Activated CD8-positive, alpha-beta memory T cell treated with anti-CD3 and anti-CD28 coated beads, Interleukin-2, amount 10 ng/mL, durations not matched to agents 7 days and 5 days (primary cell): ENCODE measurements at regions not wholly inside any gene's neighbourhood (a gene's known extent, or its start where the extent isn't known, plus 50 kb on each side); places are given as distances from the start of the nearest gene placed in this dataset.
"Not testable (repeated sequence)": the region's sequence is repeated elsewhere in the genome, so short reads cannot be mapped to it uniquely, and the experiment has no call there.

ENCODE experiments used
- ATAC-seq: fragments of 150-1000 bp; cut with Tn5 transposase; one replicate; pipeline ENCODE4 v1.10.0; 2021; ENCODE audit warnings: moderate library complexity
- CTCF ChIA-PET: fragments of 350-600 bp; sonication (Branson Sonifier 250); formaldehyde crosslinking; loops from one replicate; lab custom pipeline; 2021; ENCODE audit warnings: antibody characterized with exemption; lab: Charles Lee
- DNase-seq: peaks from one replicate; pipeline ENCODE4 v3.0.0-alpha.2; 2020
- H3K27ac Mint-ChIP-seq: one replicate; pipeline ENCODE4 v1.8.0; 2021; ENCODE audit warnings: mild to moderate bottlenecking, mixed read lengths
- H3K27me3 Mint-ChIP-seq: one replicate; pipeline ENCODE4 v1.8.0; 2021; ENCODE audit warnings: mixed read lengths
- H3K36me3 Mint-ChIP-seq: one replicate; pipeline ENCODE4 v1.8.0; 2021; ENCODE audit warnings: mild to moderate bottlenecking, mixed read lengths
- H3K4me1 Mint-ChIP-seq: one replicate; pipeline ENCODE4 v1.8.0; 2021; ENCODE audit warnings: mixed read lengths
- H3K4me3 Mint-ChIP-seq: one replicate; pipeline ENCODE4 v1.8.0; 2021; ENCODE audit warnings: mild to moderate bottlenecking, moderate library complexity, mixed read lengths
- H3K9me3 Mint-ChIP-seq: one replicate; pipeline ENCODE4 v1.8.0; 2022; ENCODE audit warnings: low read depth, mixed read lengths

DNA sequence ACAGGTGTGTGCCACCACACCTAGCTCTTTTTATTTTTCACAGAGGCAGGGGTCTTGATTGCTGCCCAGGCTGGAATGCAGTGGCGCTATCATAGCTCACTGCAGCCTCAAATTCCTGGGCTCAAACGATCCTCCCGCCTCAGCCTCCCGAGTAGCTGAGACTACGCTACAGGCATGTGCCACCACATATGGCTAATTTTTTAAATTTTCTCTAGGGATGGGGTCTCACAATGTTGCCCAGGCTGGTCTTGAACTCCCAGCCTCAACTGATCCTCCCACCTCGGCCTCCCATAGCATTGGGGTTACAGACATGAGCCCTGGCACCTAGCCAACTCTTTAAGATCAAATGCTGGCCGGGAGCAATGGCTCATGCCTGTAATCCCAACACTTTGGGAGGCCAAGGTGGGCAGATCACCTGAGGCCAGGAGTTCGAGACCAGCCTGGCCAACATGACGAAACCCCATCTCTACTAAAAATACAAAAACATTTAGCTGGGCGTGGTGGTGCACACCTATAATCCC, 50.6 kb upstream of the MYL10 start:
- H3K36me3 Mint-ChIP-seq, H3K27me3 Mint-ChIP-seq, H3K4me1 Mint-ChIP-seq, CTCF ChIA-PET, H3K4me3 Mint-ChIP-seq, DNase-seq, H3K27ac Mint-ChIP-seq, ATAC-seq, H3K9me3 Mint-ChIP-seq: not testable (repeated sequence)

DNA sequence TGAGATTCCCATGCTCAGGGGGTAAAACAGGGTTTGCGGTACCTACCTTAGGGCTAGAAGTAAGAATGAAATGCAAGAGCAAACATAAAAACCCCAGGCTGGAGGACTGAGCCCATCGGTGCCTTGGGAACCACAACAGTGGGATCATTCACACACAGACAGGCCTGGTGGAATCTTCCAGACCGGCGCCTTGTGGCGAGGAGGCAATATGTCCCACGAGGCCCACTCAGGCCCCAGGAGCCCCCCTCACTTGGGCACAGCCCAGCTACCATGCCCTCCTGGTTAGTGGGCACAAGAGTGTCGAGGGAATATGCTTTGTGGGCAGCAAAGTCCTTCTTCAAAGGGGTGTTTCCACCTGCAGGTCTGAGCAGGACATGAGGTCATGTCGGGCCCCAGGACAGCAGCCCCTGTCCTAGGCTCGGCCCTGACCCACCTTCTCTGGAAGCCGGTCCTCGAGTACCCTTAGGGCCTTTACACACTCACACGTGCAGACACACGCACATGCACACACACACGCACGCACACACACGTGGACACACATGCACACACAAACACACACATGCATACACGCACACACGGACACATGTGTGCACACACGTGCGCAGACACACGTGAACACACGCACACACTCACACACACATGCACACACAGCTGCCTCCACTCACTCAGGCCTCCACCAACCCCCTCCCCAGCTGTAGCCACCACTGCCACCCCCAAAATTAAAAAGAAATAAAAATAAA, 51.5 kb upstream of the MYL10 start:
- no peak overlapping the region for H3K27ac Mint-ChIP-seq
- H3K36me3 Mint-ChIP-seq: no peaks in the 10 kb centered on the region
- no peaks in the 10 kb centered on the region for H3K4me1 Mint-ChIP-seq
- CTCF ChIA-PET: no interaction called here
- ATAC-seq (no peak), DNase-seq (no peak)
- no peak overlapping the region for H3K4me3 Mint-ChIP-seq
- H3K9me3 Mint-ChIP-seq: no peaks in the 10 kb centered on the region
- H3K27me3 Mint-ChIP-seq: no peaks in the 10 kb centered on the region

DNA sequence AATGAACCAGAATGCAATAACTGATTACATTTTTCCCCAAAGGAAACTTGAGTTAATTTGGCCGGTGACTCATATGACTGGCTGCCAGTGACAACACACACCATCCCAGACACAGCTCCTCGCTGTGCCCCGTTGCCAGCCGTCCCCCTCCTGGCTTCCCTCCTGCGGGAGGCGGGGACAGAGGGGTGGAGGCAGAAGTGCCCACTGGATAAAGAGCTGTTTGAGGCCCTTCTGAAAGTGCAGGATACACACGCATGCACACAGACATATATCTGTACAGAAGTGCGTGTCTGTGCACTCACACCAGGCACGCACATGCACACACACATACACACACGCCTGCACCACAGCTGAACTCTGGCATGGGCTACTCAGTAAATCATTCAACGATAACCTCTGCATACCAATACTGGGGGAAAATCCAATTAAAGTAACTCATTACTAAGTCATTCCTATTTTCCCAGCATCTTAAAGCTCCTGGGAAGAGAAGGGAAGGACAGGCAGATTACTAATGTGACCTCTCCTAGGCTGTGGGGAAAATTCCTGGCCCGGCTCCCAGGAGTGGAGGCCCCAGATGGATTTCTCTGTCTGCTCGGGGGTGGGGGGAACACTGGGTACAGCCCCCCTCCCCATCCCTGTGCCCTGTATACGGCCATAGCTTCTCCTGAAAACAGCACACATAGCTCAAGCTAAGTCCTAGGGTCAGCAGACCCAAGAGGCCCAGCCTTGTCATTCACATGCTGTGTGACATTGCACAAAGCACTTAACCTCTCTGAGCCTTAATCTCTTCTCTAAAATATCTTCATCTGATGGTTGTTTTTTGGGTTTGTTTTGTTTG, 52.3 kb upstream of the MYL10 start:
- H3K4me3 Mint-ChIP-seq: no peak overlapping the region
- ATAC-seq (no peak), DNase-seq (no peak)
- H3K27me3 Mint-ChIP-seq: no peaks in the 10 kb centered on the region
- no peaks in the 10 kb centered on the region for H3K36me3 Mint-ChIP-seq
- CTCF ChIA-PET: interaction anchor here (1.3 kb wide), 1 partner anchor 12 kb away, joined by 3 read pairs; no protein-coding TSS in a partner anchor
- no peak overlapping the region for H3K27ac Mint-ChIP-seq
- H3K9me3 Mint-ChIP-seq: no peaks in the 10 kb centered on the region
- no peaks in the 10 kb centered on the region for H3K4me1 Mint-ChIP-seq

DNA sequence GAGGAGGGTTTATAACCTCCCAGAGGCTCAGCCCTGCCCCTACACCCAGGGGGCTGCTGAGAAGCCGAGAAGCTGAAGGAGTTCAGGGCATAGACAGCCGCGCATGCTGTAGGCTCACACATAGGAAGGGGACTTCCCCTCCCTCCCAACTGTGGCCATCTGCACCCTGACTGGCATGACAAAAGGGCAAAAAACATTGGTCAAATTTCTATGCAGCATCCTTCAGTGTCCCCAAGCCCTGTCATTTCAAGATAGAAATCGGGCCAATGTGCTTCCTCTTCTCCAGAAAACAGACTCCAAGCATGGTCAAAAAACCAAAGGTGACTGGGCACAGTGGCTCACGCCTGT, 55.9 kb upstream of the MYL10 start:
- no peaks in the 10 kb centered on the region for H3K36me3 Mint-ChIP-seq
- ATAC-seq (no peak), DNase-seq (no peak)
- no peaks in the 10 kb centered on the region for H3K4me1 Mint-ChIP-seq
- H3K27ac Mint-ChIP-seq: no peak overlapping the region
- CTCF ChIA-PET: interaction anchor here (1.0 kb wide), 1 partner anchor 127 kb away, joined by 3 read pairs; no protein-coding TSS in a partner anchor
- no peak overlapping the region for H3K4me3 Mint-ChIP-seq
- no peaks in the 10 kb centered on the region for H3K9me3 Mint-ChIP-seq
- H3K27me3 Mint-ChIP-seq: no peaks in the 10 kb centered on the region

DNA sequence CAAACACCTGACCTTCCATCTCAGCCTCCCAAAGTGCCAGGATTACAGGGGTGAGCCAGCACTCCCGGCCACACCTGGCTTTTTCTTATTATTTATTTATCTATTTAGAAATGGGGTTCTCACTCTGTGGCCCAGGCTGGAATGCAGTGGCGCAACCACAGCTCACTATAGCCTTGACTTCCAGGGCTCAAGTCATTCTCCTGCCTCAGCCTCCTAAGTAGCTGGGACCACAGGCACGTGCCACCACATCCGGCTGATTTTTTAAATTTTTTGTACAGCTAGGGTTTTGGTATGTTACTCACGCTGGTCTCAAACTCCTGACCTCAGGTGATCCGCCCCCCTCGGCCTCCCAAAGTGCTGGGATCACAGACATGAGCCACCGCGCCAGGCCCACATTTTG, 56.9 kb upstream of the MYL10 start:
- no peak for DNase-seq
- Mint-ChIP-seq H3K4me3 (no peak overlapping the region), H3K4me1 (no peaks in the 10 kb centered on the region), H3K27me3 (no peaks in the 10 kb centered on the region), H3K36me3 (no peaks in the 10 kb centered on the region), H3K27ac (no peak overlapping the region), H3K9me3 (no peaks in the 10 kb centered on the region)
- ATAC-seq: no peak
- CTCF ChIA-PET: interaction anchor here (1.1 to 2.6 kb wide), 4 partner anchors 119 to 143 kb away, joined by 3 to 11 read pairs (median 5); no protein-coding TSS in a partner anchor

DNA sequence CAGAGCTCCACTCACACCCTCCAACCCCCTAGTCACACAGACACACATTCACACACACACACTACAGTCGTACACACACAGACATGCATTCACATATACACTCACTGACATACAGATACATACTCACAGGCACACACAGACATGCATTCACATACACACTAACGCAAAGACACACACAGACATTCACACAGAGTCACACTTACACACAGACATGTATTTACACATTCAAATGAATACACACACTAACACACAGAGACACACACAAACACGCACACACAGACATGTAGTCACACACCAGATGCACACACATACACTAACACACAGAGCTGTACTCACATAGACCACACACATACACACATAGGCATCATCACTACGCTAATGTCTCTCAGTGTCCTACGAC, 58.0 kb upstream of the MYL10 start:
- DNase-seq: no peak
- Mint-ChIP-seq H3K9me3 (no peaks in the 10 kb centered on the region), H3K4me1 (peaks cover 3% of the 10 kb centered on the region), H3K4me3 (no peak overlapping the region), H3K36me3 (no peaks in the 10 kb centered on the region), H3K27ac (no peak overlapping the region), H3K27me3 (no peaks in the 10 kb centered on the region)
- CTCF ChIA-PET: interaction anchor here (1.5 to 2.6 kb wide), 3 partner anchors 126 to 144 kb away, joined by 5 to 11 read pairs (median 5); no protein-coding TSS in a partner anchor
- no peak for ATAC-seq

DNA sequence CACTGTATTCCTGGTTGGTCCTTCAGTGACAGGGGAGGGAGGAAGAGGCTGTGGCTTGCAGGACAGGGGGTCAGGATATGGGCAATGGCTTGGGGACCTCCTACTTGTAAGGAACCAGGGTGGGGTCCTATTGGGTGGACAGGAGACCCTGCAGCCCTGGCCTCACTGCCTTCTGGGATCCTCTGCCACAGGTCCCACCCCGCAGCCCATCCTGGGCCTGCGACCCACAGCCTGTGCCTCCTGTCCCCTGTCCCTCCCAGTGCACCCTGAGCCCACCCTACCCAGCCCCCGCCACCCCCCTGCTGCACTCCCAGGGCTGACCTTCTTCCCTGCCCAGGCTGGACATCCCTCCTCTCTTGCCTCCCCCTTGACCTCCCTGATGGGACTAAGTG, 58.7 kb upstream of the MYL10 start:
- CTCF ChIA-PET: interaction anchor here (0.9 to 2.6 kb wide), 6 partner anchors 26 to 130 kb away, joined by 3 to 15 read pairs (median 7); partner anchors contain the start of gene CUX1
- H3K36me3 Mint-ChIP-seq: no peaks in the 10 kb centered on the region
- H3K4me3 Mint-ChIP-seq: no peak overlapping the region

DNA sequence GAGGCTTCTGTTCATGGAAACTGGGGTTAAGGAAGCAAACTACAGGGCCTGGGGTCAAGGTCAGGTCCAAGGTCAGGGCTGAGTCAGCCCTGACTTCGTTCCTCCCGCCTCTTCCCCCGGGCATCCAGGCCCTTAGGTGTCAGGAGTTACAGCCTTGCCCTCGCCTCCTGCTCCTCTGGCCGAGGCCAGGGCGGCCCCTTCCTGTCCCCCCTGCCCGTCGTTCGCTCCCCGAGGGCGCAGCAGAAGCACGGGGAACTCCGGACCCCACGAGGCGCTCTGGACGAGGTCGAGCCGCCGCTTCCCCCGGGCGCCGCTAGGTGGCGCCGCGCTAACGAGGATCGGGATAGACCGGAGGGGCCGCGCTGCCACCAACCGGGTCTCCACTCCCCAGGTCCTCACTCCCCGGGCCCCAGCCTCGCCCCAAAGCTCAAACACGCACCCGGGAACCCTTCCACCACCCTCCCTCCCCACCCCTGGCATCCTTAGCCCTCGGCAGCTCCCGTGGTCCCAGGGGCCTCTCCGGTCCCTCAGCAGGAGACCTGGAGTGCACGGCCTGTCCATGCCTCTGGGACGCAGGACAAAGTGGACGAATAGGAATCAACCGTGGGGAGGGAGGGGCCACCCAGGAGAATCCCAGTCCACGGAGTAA, 59.2 kb upstream of the MYL10 start:
- CTCF ChIA-PET: interaction anchor here (0.8 to 2.0 kb wide), 15 partner anchors 10 to 549 kb away, joined by 3 to 15 read pairs (median 4); partner anchors contain the start of gene CUX1
- Mint-ChIP-seq H3K27ac (no peak overlapping the region), H3K27me3 (no peaks in the 10 kb centered on the region), H3K9me3 (no peaks in the 10 kb centered on the region), H3K36me3 (no peaks in the 10 kb centered on the region), H3K4me3 (no peak overlapping the region), H3K4me1 (peaks cover 4% of the 10 kb centered on the region)
- ATAC-seq (peak; percentile 94), DNase-seq (peak; percentile 84)

More for the DNA sequence above, 58.7 kb upstream of the MYL10 start:
- DNase-seq (no peak), ATAC-seq (no peak)
- peaks cover 4% of the 10 kb centered on the region for H3K4me1 Mint-ChIP-seq
- H3K9me3 Mint-ChIP-seq: no peaks in the 10 kb centered on the region
- H3K27me3 Mint-ChIP-seq: no peaks in the 10 kb centered on the region
- H3K27ac Mint-ChIP-seq: no peak overlapping the region

DNA sequence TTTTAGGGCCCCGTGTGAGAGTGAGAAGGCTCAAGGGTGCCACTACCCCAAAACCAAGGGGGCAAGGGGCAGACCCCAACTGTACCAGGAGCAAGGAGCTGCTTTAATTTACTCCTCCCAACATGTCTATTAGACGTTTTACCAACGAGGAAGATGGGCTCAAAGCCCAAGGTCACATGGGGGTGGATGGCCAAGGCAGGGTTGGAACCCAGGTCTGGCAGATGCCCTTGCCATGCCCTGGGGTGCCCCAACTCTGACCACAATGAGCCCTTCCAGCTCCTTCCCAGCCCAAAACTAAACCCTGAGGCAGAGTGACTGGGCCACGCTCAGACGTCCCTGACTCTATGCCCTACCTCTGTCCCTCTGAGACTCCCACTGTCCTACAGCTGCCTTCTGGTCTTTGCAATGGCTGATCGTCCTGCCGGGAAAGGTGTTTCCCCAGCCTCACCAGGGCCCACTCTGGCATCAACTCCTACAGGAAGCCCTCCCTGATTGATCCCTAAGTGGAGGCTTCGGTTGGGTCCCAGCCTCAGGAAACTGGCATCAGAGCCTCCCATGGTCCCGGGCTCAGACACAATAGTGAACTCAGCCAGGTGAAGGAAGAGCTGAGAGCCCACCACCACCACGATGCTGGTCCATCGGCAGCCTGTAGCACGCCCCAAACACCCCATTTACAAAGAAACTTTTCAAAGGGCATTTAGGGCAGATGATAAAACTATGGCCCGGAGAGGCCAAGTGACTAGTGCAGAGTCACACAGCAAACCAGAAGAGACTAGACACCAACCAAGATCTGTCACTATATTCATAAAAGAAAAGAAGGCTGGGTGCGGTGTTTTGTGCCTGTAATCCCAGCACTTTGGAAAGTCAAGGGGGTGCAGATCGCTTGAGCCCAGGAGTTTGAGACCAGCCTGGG, 60.2 kb upstream of the MYL10 start:
- no peak for DNase-seq
- no peaks in the 10 kb centered on the region for H3K27me3 Mint-ChIP-seq
- H3K27ac Mint-ChIP-seq: no peak overlapping the region

DNA sequence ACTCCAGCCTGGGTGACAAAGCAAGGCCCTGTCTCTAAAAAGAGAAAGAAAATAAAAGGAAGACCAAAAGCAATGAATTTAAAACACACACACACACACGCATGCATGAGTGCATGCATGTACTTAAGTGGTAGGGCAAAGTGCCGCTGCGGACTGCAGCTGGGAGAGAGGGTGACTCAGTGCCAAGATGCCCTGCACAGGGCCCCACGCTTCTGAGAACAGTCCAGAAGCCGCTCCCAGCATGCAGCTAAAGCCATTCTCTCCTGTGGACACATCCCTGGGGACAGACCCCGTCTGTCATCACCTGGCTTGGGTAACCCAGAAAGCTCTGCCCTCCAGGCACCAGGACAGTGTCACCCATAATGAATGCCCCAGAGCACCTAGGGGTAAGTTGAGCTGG, 61.0 kb upstream of the MYL10 start:
- H3K27me3 Mint-ChIP-seq: no peaks in the 10 kb centered on the region
- CTCF ChIA-PET: interaction anchor here (1.1 to 2.0 kb wide), 6 partner anchors 88 to 185 kb away, joined by 3 to 15 read pairs (median 8); partner anchors contain the start of gene CUX1

More for the DNA sequence above, 60.2 kb upstream of the MYL10 start:
- no peak for ATAC-seq
- H3K4me1 Mint-ChIP-seq: peaks cover 4% of the 10 kb centered on the region
- CTCF ChIA-PET: interaction anchor here (0.8 to 2.0 kb wide), 16 partner anchors 9 to 548 kb away, joined by 3 to 15 read pairs (median 4); partner anchors contain the start of gene CUX1
- H3K4me3 Mint-ChIP-seq: no peak overlapping the region
- H3K9me3 Mint-ChIP-seq: no peaks in the 10 kb centered on the region
- no peaks in the 10 kb centered on the region for H3K36me3 Mint-ChIP-seq

DNA sequence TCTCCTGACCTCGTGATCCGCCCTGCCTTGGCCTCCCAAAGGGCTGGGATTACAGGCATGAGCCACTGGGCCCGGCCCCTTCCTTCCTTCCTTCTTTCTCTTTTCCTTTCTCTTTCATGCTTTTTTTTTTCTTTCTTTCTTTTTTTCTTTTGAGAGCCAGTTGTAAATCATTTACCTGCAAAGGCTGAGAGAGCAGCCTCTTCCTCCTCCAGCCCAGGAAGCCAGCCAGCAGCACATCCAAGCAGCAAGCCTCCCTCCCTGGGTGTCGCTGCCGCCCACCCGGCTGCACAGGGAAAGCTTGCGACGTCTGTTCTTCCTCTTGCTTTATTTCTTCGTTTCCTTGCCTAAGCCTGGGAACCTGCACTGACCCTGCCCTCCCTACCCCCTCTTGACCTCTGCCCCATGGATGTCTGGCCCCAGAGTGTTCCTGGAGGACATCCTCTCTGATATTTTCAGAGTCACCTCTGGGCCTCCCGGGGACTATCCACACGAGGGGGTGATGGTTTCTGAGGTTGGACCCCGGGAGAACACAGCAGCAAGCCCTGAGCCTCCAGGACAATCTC, 62.8 kb upstream of the MYL10 start:
- ATAC-seq (no peak), DNase-seq (no peak)
- Mint-ChIP-seq H3K4me1 (peaks cover 4% of the 10 kb centered on the region), H3K27ac (no peak overlapping the region), H3K36me3 (no peaks in the 10 kb centered on the region), H3K27me3 (no peaks in the 10 kb centered on the region), H3K4me3 (no peak overlapping the region), H3K9me3 (no peaks in the 10 kb centered on the region)
- CTCF ChIA-PET: interaction anchor here (0.7 to 1.4 kb wide), 2 partner anchors 9 to 120 kb away, joined by 3 to 4 read pairs; no protein-coding TSS in a partner anchor

More for the DNA sequence above, 61.0 kb upstream of the MYL10 start:
- DNase-seq: no peak
- Mint-ChIP-seq H3K36me3 (no peaks in the 10 kb centered on the region), H3K9me3 (no peaks in the 10 kb centered on the region), H3K4me3 (no peak overlapping the region), H3K4me1 (peaks cover 4% of the 10 kb centered on the region), H3K27ac (no peak overlapping the region)
- ATAC-seq: no peak
